ENCODE measurements at regions not wholly inside any gene's neighbourhood (a gene's known extent, or its start where the extent isn't known, plus 50 kb on each side); places are given as distances from the start of the nearest gene placed in this dataset.

DNA sequence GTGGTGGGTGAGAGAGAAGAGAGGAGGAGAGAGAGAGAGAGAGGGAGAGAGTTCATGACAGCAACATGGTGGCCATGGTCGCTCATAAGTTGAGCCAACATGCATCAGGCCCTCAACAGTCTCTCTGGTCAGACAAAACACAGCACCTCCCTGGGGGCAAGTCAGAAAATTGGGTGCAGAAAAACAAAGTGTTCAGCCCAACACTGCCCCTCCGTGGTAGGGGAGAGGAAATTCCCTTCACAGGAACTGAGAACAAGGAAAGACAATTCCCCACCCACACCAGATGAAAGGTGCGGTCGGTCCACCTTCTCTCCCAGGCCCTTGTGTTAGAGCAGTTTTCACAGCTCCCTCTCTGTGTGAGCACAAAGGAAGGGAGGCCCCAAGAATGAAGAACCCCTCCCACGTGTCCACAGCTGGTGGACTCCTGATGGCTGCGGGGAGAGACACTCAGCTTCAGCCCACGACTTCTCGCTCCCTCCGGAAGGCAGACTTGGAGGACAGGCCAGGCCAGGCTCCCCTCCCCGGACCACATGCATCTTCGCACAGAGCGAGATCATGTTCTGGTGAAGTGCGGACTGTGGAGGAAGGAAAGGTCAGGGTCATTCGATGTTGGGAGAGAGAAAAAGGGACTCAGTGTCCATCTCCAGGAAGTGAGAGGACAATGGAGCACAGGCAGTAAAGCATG, 181.7 kb downstream of the ANAPC1 start:
- TF ChIP-seq YY1 (IDR thresholded peaks at IDR 0.05; ENCODE audit: low read depth) (no peak), RAD21 (IDR thresholded peaks at IDR 0.05; ENCODE audit: low read depth) (peak; percentile 88)

DNA sequence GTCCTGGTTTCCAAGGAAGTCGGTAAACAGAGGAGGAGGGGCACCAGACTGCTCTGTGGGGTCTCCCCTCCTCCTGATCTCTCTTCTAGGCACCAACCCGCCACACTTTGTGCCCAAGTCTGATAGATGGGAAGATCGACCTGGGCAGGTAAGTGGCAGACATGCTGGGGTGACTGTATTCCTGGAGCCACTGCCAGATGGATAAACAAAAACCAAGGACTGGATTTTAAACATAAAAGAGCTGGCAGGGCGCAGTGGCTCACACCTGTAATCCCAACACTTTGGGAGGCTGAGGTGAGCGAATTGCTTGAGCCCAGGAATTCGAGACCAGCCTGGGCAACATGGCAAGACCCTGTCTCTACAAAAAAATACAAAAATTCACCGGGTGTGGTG, 181.2 kb downstream of the ANAPC1 start:
- no peak for TF ChIP-seq EP300 (IDR thresholded peaks at IDR 0.05; ENCODE audit: borderline replicate concordance)
- TF ChIP-seq TCF12 (IDR thresholded peaks at IDR 0.05; ENCODE audit: low read depth), result no peak
- TF ChIP-seq REST (IDR thresholded peaks at IDR 0.05; ENCODE audit: low read depth), result no peak

DNA sequence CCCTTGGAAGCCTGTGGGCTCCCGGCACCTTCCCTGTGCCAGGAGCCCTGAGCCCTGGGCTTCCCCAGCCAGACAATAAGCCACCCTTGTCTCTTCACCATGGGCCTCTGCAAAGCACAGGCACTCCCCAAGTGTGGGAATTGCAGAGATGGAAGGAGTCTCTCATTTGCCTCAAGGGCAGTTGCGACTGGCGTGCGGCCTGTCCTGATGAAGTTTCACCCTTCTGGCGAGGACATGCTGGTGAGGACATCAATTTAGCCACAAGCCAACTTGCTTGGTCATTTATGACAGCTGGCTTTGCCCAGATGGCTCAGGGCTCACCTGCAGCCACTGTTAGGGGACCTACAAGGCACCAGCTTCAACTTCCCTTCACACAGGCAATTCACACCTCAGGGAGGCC, 180.2 kb downstream of the ANAPC1 start:
- TF ChIP-seq RAD21 (IDR thresholded peaks at IDR 0.05; ENCODE audit: low read depth) (no peak), FOXM1 (IDR thresholded peaks at IDR 0.05; ENCODE audit: borderline replicate concordance, low read depth) (no peak), ZBTB7A (IDR thresholded peaks at IDR 0.05; ENCODE audit: low read depth) (no peak), USF1 (IDR thresholded peaks at IDR 0.05) (no peak), EP300 (IDR thresholded peaks at IDR 0.05; ENCODE audit: borderline replicate concordance) (no peak), EGR1 (IDR thresholded peaks at IDR 0.05) (no peak), CEBPB (IDR thresholded peaks at IDR 0.05) (no peak)

GRCh38 chr2:111704246-111704645, 179.7 kb downstream of the ANAPC1 start:
- TF ChIP-seq ZBTB7A (IDR thresholded peaks at IDR 0.05; ENCODE audit: low read depth) (no peak), TEAD4 (IDR thresholded peaks at IDR 0.05) (no peak), CEBPB (IDR thresholded peaks at IDR 0.05) (no peak), USF1 (IDR thresholded peaks at IDR 0.05) (no peak), FOXM1 (IDR thresholded peaks at IDR 0.05; ENCODE audit: borderline replicate concordance, low read depth) (no peak), EGR1 (IDR thresholded peaks at IDR 0.05) (no peak), EP300 (IDR thresholded peaks at IDR 0.05; ENCODE audit: borderline replicate concordance) (no peak), RAD21 (IDR thresholded peaks at IDR 0.05; ENCODE audit: low read depth) (no peak), CREB1 (IDR thresholded peaks at IDR 0.05; ENCODE audit: low read depth) (no peak), REST (IDR thresholded peaks at IDR 0.05; ENCODE audit: low read depth) (no peak), TAF1 (IDR thresholded peaks at IDR 0.05; ENCODE audit: low read depth) (no peak)

- no peak for TF ChIP-seq REST (IDR thresholded peaks at IDR 0.05; ENCODE audit: low read depth)
- no peak for TF ChIP-seq EGR1 (IDR thresholded peaks at IDR 0.05)
- TF ChIP-seq USF1 (IDR thresholded peaks at IDR 0.05), result no peak
- no peak for TF ChIP-seq CREB1 (IDR thresholded peaks at IDR 0.05; ENCODE audit: low read depth)
- no peak for TF ChIP-seq FOXM1 (IDR thresholded peaks at IDR 0.05; ENCODE audit: borderline replicate concordance, low read depth)
- TF ChIP-seq NFIC (IDR thresholded peaks at IDR 0.05), result no peak
- TF ChIP-seq RAD21 (IDR thresholded peaks at IDR 0.05; ENCODE audit: low read depth), result no peak
- TF ChIP-seq YY1 (IDR thresholded peaks at IDR 0.05; ENCODE audit: low read depth), result no peak
- no peak for TF ChIP-seq TEAD4 (IDR thresholded peaks at IDR 0.05)
- TF ChIP-seq TCF12 (IDR thresholded peaks at IDR 0.05; ENCODE audit: low read depth), result no peak
- no peak for TF ChIP-seq ZBTB7A (IDR thresholded peaks at IDR 0.05; ENCODE audit: low read depth)
- no peak for TF ChIP-seq EP300 (IDR thresholded peaks at IDR 0.05; ENCODE audit: borderline replicate concordance)
- TF ChIP-seq, protein P1, sequence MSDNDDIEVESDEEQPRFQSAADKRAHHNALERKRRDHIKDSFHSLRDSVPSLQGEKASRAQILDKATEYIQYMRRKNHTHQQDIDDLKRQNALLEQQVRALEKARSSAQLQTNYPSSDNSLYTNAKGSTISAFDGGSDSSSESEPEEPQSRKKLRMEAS (IDR thresholded peaks at IDR 0.05), result no peak
- no peak for TF ChIP-seq CEBPB (IDR thresholded peaks at IDR 0.05)
These were observed 178.8 kb downstream of the ANAPC1 start for GRCh38 chr2:111705239-111705638.

Measured in Ishikawa (cell line).